B cell (primary cell): ENCODE measurements at regions not wholly inside any gene's neighbourhood (a gene's known extent, or its start where the extent isn't known, plus 50 kb on each side); places are given as distances from the start of the nearest gene placed in this dataset.

Experiments
- ATAC-seq: fragments of 200-7000 bp; cut with Tn5 transposase; one replicate; pipeline ENCODE4 v1.10.0; 2021; ENCODE audit warnings: low read depth, mild to moderate bottlenecking, moderate number of reproducible peaks, moderate library complexity
- CTCF ChIA-PET: fragments of 350-600 bp; sonication (Branson Sonifier 250); formaldehyde crosslinking; loops from one replicate; lab custom pipeline; 2021; ENCODE audit warnings: antibody characterized with exemption, inconsistent platforms; lab: Charles Lee
- POLR2A ChIA-PET: fragments of 350-600 bp; sonication (Branson Sonifier 250); formaldehyde crosslinking; loops from one replicate; lab custom pipeline; 2021; ENCODE audit warnings: antibody characterized with exemption; lab: Charles Lee
- DNase-seq: peaks from one replicate; pipeline ENCODE4 v3.0.0; 2013
- H2AFZ ChIP-seq: 2 replicates; pipeline ENCODE4 v1.6.1; 2012; ENCODE audit warnings: mild to moderate bottlenecking, low read depth, low read length; ENCODE audit not compliant: insufficient read depth, poor library complexity, severe bottlenecking
- H3K27ac ChIP-seq, 2 donors: 1 replicate in 1 of 2; 2 replicates in 1 of 2; pipeline ENCODE4 v1.5.1; 2012 to 2013; ENCODE audit warnings: low read length in 2 of 2, mild to moderate bottlenecking in 2 of 2, moderate library complexity in 1 of 2
- H3K27me3 ChIP-seq, 4 experiments: fragments of 200-600 bp in 1 of 4; sonication (generic) in 1 of 4; replicated peaks in 1 of 4; 1 replicate in 2 of 4; 2 replicates in 2 of 4; pipeline versions ENCODE4 v1.6.1 to v1.7.0; 2013 to 2016; ENCODE audit warnings: low read length in 3 of 4, mild to moderate bottlenecking in 2 of 4, mixed read lengths in 1 of 4, moderate library complexity in 1 of 4; ENCODE audit not compliant: insufficient read depth in 4 of 4, control insufficient read depth in 3 of 4; ENCODE audit errors: control extremely low read depth in 1 of 4
- H3K36me3 ChIP-seq, 2 experiments: replicated peaks in 1 of 2; 1 replicate in 1 of 2; 2 replicates in 1 of 2; pipeline versions ENCODE4 v1.6.1 to v1.7.1; 2013; ENCODE audit warnings: low read length in 1 of 2; ENCODE audit not compliant: insufficient read depth in 2 of 2, control insufficient read depth in 1 of 2; ENCODE audit errors: control extremely low read depth in 1 of 2, extremely low read depth in 1 of 2
- H3K4me1 ChIP-seq, 2 donors: fragments of 200-600 bp in 1 of 2; sonication (generic) in 1 of 2; 1 replicate in 1 of 2; 2 replicates in 1 of 2; pipeline versions ENCODE4 v1.5.1 to v1.6.1; 2013 to 2017; ENCODE audit warnings: low read length in 2 of 2; ENCODE audit not compliant: control insufficient read depth in 2 of 2, insufficient read depth in 2 of 2
- H3K4me2 ChIP-seq: replicated peaks from 2 replicates; pipeline ENCODE3; 2012; ENCODE audit warnings: mild to moderate bottlenecking, low read depth, low read length; ENCODE audit not compliant: poor library complexity, severe bottlenecking
- H3K4me3 ChIP-seq, 5 experiments: fragments of 200-600 bp in 1 of 5; sonication (generic) in 1 of 5; 1 replicate in 3 of 5; 2 replicates in 2 of 5; pipeline versions ENCODE4 v1.5.1 to v1.7.0; 2011 to 2016; ENCODE audit warnings: low read length in 4 of 5, mild to moderate bottlenecking in 4 of 5, low read depth in 2 of 5, control low read depth in 1 of 5, moderate library complexity in 1 of 5; ENCODE audit not compliant: insufficient read depth in 1 of 5; ENCODE audit errors: control extremely low read depth in 1 of 5, extremely low read depth in 1 of 5
- H3K79me2 ChIP-seq: fragments of 200-600 bp; sonication (generic); one replicate; pipeline ENCODE4 v1.6.0; 2016; ENCODE audit warnings: low read length; ENCODE audit not compliant: control insufficient read depth, insufficient read depth
- H3K9ac ChIP-seq: fragments of 200-600 bp; sonication (generic); 2 replicates; pipeline ENCODE4 v1.6.1; 2017; ENCODE audit warnings: mild to moderate bottlenecking, low read length, moderate library complexity
- H3K9me3 ChIP-seq, 3 donors: one replicate each; pipeline versions ENCODE4 v1.6.1 to v1.7.1; 2013; ENCODE audit warnings: low read length in 2 of 3; ENCODE audit not compliant: control insufficient read depth in 2 of 3, insufficient read depth in 1 of 3; ENCODE audit errors: control extremely low read depth in 1 of 3
- H4K20me1 ChIP-seq: 2 replicates; pipeline ENCODE4 v1.6.0; 2012; ENCODE audit warnings: mild to moderate bottlenecking, low read length; ENCODE audit not compliant: insufficient read depth, control insufficient read depth, poor library complexity, severe bottlenecking
- H3K27ac Mint-ChIP-seq: one replicate; pipeline ENCODE4 v1.8.0; 2021; ENCODE audit warnings: mixed read lengths
- H3K27me3 Mint-ChIP-seq: one replicate; pipeline ENCODE4 v1.8.0; 2021; ENCODE audit warnings: mixed read lengths
- H3K4me1 Mint-ChIP-seq: one replicate; pipeline ENCODE4 v1.8.0; 2021; ENCODE audit warnings: mixed read lengths
- H3K4me3 Mint-ChIP-seq: one replicate; pipeline ENCODE4 v1.8.0; 2021; ENCODE audit warnings: mixed read lengths
- H3K9me3 Mint-ChIP-seq: one replicate; pipeline ENCODE4 v1.8.0; 2022; ENCODE audit warnings: mixed read lengths; ENCODE audit not compliant: insufficient read depth
- CTCF ChIP-seq: fragments of 200-600 bp; IDR thresholded peaks from one replicate; pipeline ENCODE4 v1.8.0; 2022; ENCODE audit warnings: antibody characterized with exemption, mild to moderate bottlenecking
- EZH2 ChIP-seq: IDR thresholded peaks from 2 replicates; pipeline ENCODE4 v1.6.1; 2012; ENCODE audit warnings: borderline replicate concordance, low read depth, mild to moderate bottlenecking, moderate library complexity, low read length; ENCODE audit not compliant: insufficient read depth, poor library complexity, severe bottlenecking
- intact Hi-C: fragments of 100-400 bp; cut with micrococcal nuclease; formaldehyde crosslinking; loops from one replicate; pipeline ENCODE4 v1.10.0; 2022

GRCh38 chr1:222385262-222385661 lies 162.6 kb downstream of the HHIPL2 start:
- H3K9me3 Mint-ChIP-seq: peaks cover 4% of the 10 kb centered on the region
- ChIA-PET CTCF (no interaction called here), POLR2A (no interaction called here)
- Histone ChIP-seq H3K4me3 (no peak overlapping the region), H3K4me1 (no peaks in the 10 kb centered on the region), H4K20me1 (no peaks in the 10 kb centered on the region), H3K79me2 (no peaks in the 10 kb centered on the region), H3K27me3 (no peaks in the 10 kb centered on the region), H3K4me2 (no peak overlapping the region), H3K27ac (no peak overlapping the region), H2AFZ (no peak overlapping the region), H3K9ac (no peak overlapping the region), H3K9me3 (peaks cover 0 to 4% (median 0%) of the 10 kb centered on the region in 3 donors), H3K36me3 (no peaks in the 10 kb centered on the region)
- ATAC-seq (no peak), DNase-seq (no peak)
- H3K27me3 Mint-ChIP-seq: peaks cover 13% of the 10 kb centered on the region
- TF ChIP-seq EZH2 (no peak), CTCF (no peak)
- intact Hi-C loops: no loop called here
- no peak overlapping the region for H3K27ac Mint-ChIP-seq
- H3K4me3 Mint-ChIP-seq: no peak overlapping the region
- no peaks in the 10 kb centered on the region for H3K4me1 Mint-ChIP-seq

- intact Hi-C loops: no loop called here
- no peak overlapping the region for H3K9ac ChIP-seq
- no peaks in the 10 kb centered on the region for H3K36me3 ChIP-seq
- no peaks in the 10 kb centered on the region for H3K27me3 ChIP-seq
- ChIA-PET CTCF (no interaction called here), POLR2A (no interaction called here)
- H3K9me3 Mint-ChIP-seq: peaks cover 9% of the 10 kb centered on the region
- no peaks in the 10 kb centered on the region for H3K4me1 Mint-ChIP-seq
- no peak for DNase-seq
- no peaks in the 10 kb centered on the region for H4K20me1 ChIP-seq
- no peak overlapping the region for H3K4me3 ChIP-seq
- no peak overlapping the region for H3K4me3 Mint-ChIP-seq
- peaks cover 14% of the 10 kb centered on the region for H3K27me3 Mint-ChIP-seq
- H3K27ac Mint-ChIP-seq: no peak overlapping the region
- no peaks in the 10 kb centered on the region for H3K4me1 ChIP-seq
- no peaks in the 10 kb centered on the region for H3K79me2 ChIP-seq
- no peak overlapping the region for H3K27ac ChIP-seq
- H3K4me2 ChIP-seq: no peak overlapping the region
- H3K9me3 ChIP-seq: peaks cover 0 to 4% (median 0%) of the 10 kb centered on the region in 3 donors
- ATAC-seq: no peak
- TF ChIP-seq EZH2: no peak
- TF ChIP-seq CTCF: no peak
- no peak overlapping the region for H2AFZ ChIP-seq
These were observed 163.4 kb downstream of the HHIPL2 start for GRCh38 chr1:222384531-222384930.
